Stimulated activated CD8-positive, alpha-beta memory T cell treated with anti-CD3 and anti-CD28 coated beads, Interleukin-15, amount 100 ng/mL, for 24 hours (primary cell): ENCODE measurements at regions not wholly inside any gene's neighbourhood (a gene's known extent, or its start where the extent isn't known, plus 50 kb on each side); places are given as distances from the start of the nearest gene placed in this dataset.

Experiments
- DNase-seq: peaks from one replicate; pipeline ENCODE4 v3.0.0-alpha.2; 2020; ENCODE audit warnings: low read depth

GRCh38 chr1:198864695-198865094 is 225.9 kb downstream of the PTPRC start:
- no peak for DNase-seq

DNA sequence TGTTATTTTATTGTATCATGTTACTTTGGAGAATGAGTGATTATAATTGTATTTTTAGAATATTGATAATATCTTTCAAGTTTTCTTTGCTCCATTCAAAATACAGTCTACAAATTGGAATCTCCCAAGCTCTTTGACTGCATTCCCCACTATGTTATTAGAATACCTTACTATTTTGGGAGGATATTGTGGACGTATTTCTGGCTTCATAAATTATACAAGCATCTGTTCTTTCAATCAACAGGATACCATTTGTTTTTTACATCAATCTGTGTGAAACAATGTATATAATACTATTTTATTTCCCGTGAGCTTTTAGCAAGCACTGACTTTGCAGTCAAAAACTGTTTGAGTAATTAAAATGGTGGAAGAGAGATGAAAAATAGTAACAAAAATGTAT is 226.5 kb downstream of the PTPRC start:
- no peak for DNase-seq

- DNase-seq: no peak
Observed at GRCh38 chr1:198867182-198867581, 228.3 kb downstream of the PTPRC start.

DNA sequence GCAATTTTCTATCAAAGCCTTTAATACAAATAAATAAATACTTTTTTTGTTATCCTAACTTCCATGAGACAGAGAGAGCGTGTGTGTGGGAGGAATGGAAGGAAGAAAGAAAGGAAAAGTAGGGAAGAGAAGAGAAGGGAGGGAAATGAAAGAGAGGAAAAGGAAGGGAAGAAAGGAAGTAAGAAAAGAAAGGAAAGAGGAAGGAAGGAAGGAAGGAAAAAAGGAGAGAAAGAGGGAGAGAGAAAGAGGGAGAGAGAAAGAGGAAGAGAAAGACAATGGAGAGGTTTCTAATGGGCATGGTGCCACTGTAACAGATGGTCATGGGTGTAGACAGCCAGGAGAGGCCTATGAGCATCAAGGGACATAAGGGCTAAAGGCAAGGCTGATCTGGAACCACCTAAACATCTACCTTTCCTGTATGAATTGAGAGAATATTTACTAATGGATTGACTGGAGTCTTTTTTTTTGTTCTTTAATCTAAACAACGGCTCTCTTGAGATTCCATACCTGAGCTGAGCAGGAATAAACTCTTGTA is 234.9 kb downstream of the PTPRC start:
- DNase-seq: no peak

DNA sequence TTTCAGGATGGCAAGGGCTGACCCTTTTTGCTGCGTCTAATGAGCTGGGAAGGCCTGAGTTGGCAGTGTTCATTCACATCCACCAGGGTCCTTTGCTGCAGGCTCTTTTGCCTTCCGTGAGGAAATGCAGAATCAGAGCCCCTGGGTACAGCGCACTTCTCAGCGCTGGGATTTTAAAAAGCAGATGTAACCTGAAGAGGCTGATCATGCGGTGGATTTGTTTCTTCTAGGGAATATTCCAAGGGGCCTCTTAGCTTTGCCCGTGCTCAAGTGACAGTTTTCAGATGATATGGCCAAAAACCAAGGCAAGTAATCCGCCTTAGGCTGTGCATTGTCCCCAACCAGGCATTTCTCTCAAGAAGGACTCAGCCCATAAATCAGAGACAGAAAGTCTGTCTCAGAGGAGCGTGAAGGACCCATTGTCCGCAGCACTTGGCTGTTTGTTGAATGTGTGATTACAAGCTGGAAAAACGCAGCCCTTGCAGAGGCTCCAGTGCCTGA is 237.6 kb downstream of the PTPRC start:
- no peak for DNase-seq

DNA sequence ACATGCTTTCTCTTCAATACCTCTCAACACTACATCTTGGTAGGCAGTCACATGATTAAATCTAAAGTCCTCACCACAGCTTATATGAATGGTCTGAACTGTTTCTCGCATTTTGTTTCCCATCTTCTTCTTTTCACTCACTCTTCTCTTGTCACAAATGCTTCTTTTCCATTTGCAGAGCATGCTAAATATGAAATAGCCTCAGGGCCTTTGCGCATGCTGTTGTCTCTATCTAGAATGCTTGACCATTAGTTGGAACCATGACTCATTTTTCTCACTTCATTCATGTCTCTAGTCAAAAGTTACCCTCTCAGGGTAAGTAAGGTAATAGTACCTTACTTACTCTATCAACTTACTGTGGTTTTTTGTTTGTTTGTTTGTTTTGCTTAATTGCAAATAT is 239.7 kb downstream of the PTPRC start:
- no peak for DNase-seq

DNA sequence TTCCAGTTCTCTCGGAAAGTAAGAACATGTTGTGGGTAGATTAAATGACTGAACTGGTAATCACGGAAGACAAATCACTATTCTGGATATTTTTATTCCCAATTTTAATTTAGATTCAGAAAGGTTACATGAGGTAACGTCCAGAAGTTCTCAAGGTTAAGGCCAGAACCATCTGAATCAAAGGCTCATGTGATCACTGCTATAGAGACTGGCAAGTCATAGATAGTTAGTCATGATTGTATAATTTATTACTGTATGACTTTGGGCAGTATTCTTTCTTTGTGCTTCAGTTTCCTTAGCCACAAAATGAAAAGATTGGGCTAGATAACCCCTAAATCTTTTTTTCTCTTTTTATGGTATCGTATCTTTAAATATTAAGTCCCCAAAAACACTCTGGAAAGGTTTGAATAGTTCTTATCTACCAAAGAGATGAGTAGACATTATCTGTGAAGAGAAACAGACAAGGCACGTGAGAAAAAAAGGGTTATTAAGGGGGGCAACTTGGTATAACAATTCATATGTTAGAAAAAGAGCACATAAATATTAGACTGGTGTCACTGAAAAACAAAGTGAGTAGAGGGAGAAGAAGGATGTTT is 241.0 kb downstream of the PTPRC start:
- DNase-seq: no peak

DNA sequence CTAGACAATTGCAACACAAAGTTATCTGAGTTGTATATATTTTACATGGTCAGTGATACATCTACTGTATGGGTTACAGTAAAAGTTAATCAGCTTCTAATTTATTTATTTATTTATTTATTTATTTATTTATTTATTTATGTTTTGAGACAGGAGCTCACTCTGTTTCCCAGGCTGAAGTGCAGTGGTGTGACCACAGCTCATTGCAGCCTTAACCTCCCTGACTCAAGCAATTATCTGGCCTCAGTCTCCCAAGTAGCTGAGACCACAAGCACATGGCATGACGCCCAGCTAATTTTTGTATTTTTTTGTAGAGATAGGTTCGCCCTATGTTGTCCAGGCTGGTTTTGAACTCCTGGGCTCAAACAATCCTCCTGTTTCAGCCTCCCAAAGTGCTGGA is 241.6 kb downstream of the PTPRC start:
- DNase-seq: no peak

GRCh38 chr1:198880818-198881597 is 242.2 kb downstream of the PTPRC start:
- DNase-seq: no peak

- DNase-seq: no peak
Observed at GRCh38 chr1:198883184-198883583, 244.3 kb downstream of the PTPRC start.

- DNase-seq: no peak
Observed at GRCh38 chr1:198887866-198888265, 249.0 kb downstream of the PTPRC start.

DNA sequence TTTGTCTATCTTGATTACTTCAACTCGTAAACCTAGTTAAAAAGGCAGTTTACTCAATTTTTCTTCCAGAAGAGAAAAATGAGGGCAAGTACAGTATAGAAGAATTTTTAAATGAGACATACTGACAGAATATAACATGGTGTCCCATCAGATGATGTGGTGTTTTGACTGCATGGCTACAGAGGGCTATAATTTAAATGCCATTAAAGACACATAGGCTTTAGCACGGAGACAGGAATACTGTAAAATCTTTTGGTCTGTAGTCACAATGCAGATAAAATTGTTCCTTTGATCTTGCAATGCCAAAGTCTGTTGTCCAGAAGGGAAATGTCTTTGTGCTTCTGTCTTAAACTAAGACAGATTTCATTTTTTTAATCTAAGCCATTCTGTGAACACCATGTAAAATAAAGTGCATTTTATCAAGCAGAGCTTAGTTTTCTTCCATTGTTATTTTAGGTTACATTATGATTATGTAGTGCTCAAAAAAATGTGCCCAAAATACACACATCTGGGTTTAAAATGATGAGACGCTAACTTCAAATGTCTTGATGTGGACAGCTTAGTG is 249.6 kb downstream of the PTPRC start:
- DNase-seq: no peak

DNA sequence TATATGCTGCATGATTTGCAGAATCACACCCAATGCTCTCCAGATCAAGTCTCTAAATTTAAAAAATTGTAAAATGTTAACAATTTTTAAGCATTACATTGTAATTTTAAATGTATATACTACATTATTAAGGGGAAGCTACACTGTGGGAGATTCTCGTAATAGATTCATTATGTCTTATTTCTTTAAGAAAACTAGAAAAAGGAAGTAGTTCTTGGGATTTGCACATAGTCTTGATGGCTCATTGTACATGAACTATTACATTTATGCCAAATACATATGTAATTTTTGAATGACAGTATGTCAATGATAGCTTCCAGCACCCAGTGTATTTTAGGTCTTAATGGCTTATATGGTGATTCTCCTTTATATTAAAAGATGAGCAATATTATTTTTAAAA is 250.3 kb downstream of the PTPRC start:
- no peak for DNase-seq

DNA sequence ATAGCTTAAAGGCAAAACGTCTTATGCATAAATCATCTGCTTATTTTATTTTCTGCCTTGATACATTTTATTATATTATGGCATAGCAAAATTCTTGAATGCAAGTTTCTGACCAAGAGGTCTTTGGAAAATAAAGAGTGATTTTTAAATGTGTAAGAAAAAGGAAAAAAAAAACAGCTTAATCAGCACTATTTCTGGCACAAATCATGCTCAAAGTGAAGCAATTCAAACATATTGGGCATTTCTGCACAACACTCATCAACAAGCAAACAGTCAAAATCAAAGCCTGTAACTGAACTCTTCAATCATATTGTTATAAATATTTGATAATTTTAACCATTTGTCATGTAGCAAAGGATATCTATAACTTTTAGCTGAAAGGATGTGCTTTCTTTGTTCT is 250.9 kb downstream of the PTPRC start:
- DNase-seq: no peak

DNA sequence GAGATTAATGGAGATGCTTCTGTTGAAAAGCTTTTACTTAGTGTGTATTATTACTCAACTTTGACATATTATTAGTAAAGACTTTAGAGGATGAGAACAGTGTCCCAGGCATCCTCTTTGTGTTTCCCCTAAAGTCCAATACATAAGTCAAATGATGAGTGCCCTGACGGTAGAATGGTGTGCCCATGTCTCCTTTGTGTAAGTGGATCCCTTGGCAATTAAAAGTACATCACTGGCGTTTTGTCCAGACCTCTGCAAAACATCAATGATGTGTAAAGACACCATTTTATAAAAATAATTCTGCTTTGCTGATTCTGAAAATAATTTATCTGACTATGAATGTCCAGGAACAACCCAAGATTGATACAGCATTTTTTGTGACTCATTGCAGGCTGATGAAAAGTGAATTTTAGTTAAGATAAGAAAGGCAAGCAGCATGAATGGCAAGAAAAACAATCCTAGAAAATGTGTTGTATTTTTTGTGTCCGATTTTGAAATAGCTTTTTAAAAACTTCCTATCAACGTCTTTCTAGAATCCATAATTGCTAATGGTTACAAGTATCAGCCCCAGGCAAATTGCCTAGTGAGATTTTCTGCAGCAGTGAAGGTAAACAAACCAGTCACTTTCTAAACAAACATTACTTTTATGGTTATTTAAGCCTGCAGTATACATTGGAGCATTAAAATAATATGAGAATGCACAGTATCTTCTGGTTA is 251.5 kb downstream of the PTPRC start:
- DNase-seq: no peak

- DNase-seq: no peak
Observed at GRCh38 chr1:198892065-198892464, 253.2 kb downstream of the PTPRC start.

- no peak for DNase-seq
Observed at GRCh38 chr1:198893141-198893540, 254.3 kb downstream of the PTPRC start.

DNA sequence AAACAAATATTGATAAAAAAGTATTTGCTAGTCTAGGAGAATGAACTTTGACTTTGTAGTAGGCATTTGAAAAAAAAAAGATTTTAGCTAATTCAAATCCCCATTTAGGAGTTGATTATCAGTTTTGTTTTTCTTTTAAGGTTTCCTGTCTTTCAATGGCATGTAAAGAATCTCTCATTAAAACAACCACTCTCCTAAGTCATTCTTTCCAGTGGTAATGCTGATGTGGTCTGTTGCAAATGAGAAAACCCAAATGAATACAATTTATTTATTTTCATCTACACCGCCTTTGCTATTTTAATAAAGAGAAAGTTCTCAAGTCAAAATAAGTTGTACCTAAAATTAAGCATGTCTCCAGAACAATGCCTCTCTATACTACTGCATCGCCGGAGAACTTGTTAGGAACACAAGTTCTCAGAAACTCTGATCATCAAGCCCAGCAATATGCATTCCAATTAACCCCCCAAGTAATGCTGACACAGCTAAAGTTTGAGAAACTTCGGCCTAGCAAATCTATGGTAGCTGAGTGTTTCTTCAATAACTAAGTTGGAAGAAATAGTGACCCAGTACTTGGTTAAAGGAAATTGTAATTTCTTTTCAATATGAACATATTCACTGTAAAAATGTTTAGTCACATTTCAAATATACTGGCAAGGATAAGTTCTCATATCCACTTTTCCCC is 255.1 kb downstream of the PTPRC start:
- no peak for DNase-seq

DNA sequence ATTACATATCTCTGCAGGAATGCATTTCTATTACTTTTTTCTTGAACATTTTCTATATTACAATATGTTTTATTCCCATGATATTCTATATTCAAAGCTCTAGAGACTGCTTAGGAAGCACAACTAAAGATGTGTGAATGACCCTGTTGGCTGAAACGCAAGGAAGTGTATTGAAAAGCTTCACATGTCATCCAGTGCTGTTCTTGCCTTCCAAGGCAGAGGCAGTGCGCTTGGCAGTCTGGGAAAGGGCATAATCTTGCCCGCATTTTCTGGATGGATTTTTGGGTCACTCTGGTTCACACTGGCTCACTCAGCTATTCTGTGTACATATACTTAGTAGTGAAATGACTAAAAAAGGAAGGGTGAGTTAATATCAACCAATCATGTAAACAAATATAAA is 262.4 kb downstream of the PTPRC start:
- DNase-seq: no peak

DNA sequence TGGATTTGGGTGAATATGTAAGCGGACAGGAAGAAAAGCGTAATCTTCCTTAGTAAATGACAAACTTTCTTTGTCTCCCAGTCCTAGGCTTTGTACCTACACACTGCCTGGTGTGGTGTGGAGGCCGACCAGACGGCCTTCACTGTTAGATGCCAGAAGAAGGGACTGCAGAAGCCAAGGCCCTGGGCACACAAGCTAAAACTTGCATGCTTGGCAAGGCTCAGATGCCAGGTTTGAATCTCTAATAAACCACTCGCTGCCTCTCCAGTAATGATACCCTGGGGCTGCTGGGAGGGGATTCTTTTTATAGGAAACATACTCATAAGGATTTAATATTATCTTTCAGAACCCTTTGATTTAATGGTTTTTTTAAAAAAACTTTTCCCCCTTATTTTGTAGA is 263.8 kb downstream of the PTPRC start:
- no peak for DNase-seq

DNA sequence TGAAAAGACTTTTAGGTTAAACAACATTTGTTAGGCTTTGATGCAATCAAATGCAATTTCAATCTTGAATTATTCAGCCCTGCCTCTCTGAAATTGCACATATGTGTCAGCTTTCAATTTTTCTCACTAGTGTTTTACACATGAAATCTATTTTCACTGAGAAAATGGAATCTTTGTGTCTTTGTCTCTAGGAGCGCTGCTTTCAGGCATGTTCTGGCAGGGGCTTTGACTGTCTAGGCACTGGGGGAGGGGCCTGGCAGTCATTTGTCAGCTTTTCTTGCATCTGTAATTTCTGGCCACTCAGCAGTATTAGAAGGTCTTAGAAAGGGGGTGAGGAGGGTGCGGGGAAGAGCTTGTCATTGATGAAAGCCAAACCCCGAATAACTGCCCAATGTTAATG is 264.4 kb downstream of the PTPRC start:
- DNase-seq: no peak

DNA sequence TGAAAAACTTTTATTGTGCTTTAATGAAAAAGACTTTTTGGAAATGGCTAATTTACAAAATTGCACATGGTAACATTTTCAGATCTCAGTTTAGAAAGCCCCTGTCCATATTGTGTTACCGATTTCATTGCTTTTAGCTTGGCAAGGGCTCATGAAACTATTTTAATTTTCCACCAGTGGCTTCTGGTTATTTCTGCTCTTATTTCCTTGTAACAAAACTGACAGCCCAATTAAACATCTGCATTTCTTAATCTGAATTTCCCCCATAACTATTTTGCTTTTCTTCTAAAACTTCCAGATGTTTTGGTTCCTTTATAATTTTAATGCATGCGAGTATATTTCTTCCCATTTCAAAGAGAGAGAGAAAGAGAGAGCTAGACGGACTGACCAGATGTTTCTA is 264.8 kb downstream of the PTPRC start:
- DNase-seq: no peak
